ENCODE measurements at regions not wholly inside any gene's neighbourhood (a gene's known extent, or its start where the extent isn't known, plus 50 kb on each side); places are given as distances from the start of the nearest gene placed in this dataset.

- TF ChIP-seq SMC3 (IDR thresholded peaks at IDR 0.05) (no peak), CTCF (IDR thresholded peaks at IDR 0.05) (no peak)
Observed at GRCh38 chr7:86158111-86158510, 485.6 kb upstream of the GRM3 start.

All from A549 (cell line).